PC-9 (cell line): ENCODE measurements at regions not wholly inside any gene's neighbourhood (a gene's known extent, or its start where the extent isn't known, plus 50 kb on each side); places are given as distances from the start of the nearest gene placed in this dataset.

ENCODE experiments used
- BruUV-seq: library from RNA; stranded (reverse); fragments of 400-500 nt; replicated peaks from 2 replicates; lab custom pipeline; 2021; lab: Mats Ljungman, UMichigan
- CTCF ChIA-PET: fragments of 300-600 bp; sonication (Branson Sonifier 250); formaldehyde crosslinking; loops from one replicate; lab custom pipeline; 2022; ENCODE audit warnings: antibody characterized with exemption; lab: Charles Lee
- POLR2A ChIA-PET: fragments of 300-600 bp; sonication (Branson Sonifier 250); formaldehyde crosslinking; loops from one replicate; lab custom pipeline; 2022; ENCODE audit warnings: antibody characterized with exemption; ENCODE audit not compliant: unreplicated experiment; lab: Charles Lee
- DNase-seq, 2 experiments: peaks; one replicate each; pipeline versions ENCODE4 v3.0.0 to v3.0.0-alpha.2; 2015 to 2022; ENCODE audit warnings: mixed read lengths in 1 of 2
- H2AFZ ChIP-seq: fragments of 200-600 bp; sonication (generic); 2 replicates; pipeline ENCODE4 v1.8.1; 2017; ENCODE audit warnings: antibody characterized with exemption
- H3F3A ChIP-seq: fragments of 200-600 bp; sonication (generic); 2 replicates; pipeline ENCODE4 v1.8.1; 2017; ENCODE audit warnings: antibody characterized with exemption, mild to moderate bottlenecking, low read depth; ENCODE audit not compliant: insufficient read depth
- H3K27ac ChIP-seq: fragments of 200-600 bp; sonication (generic); 2 replicates; pipeline ENCODE4 v1.6.1; 2016; ENCODE audit warnings: mixed run types
- H3K27me3 ChIP-seq: fragments of 200-600 bp; sonication (generic); 2 replicates; pipeline ENCODE4 v1.6.1; 2016; ENCODE audit warnings: low read depth, mixed run types; ENCODE audit not compliant: insufficient read depth
- H3K36me3 ChIP-seq: fragments of 200-600 bp; sonication (generic); 2 replicates; pipeline ENCODE4 v1.6.1; 2016; ENCODE audit warnings: low read depth, mixed run types
- H3K4me1 ChIP-seq: fragments of 200-600 bp; sonication (generic); replicated peaks from 2 replicates; pipeline ENCODE4 v1.6.1; 2016; ENCODE audit warnings: mixed run types; ENCODE audit not compliant: insufficient read depth
- H3K4me2 ChIP-seq: fragments of 200-600 bp; sonication (generic); 2 replicates; pipeline ENCODE4 v1.6.1; 2017; ENCODE audit warnings: mixed run types
- H3K4me3 ChIP-seq: fragments of 200-600 bp; sonication (generic); 2 replicates; pipeline ENCODE4 v1.6.1; 2016; ENCODE audit warnings: mixed run types
- H3K79me2 ChIP-seq: fragments of 200-600 bp; sonication (generic); 2 replicates; pipeline ENCODE4 v1.6.1; 2017; ENCODE audit warnings: low read depth, mixed run types
- H3K9me2 ChIP-seq: fragments of 200-600 bp; sonication (generic); 2 replicates; pipeline ENCODE4 v1.8.1; 2017; ENCODE audit warnings: mild to moderate bottlenecking; ENCODE audit not compliant: insufficient read depth
- H3K9me3 ChIP-seq: fragments of 200-600 bp; sonication (generic); 2 replicates; pipeline ENCODE4 v1.8.1; 2016; ENCODE audit warnings: low read depth; ENCODE audit not compliant: insufficient read depth
- H4K20me1 ChIP-seq: fragments of 200-600 bp; sonication (generic); 2 replicates; pipeline ENCODE4 v1.8.1; 2017; ENCODE audit not compliant: insufficient read depth
- CTCF ChIP-seq: fragments of 200-600 bp; sonication (generic); conservative IDR thresholded peaks from 2 replicates; pipeline ENCODE4 v1.6.1; 2017; ENCODE audit warnings: mixed run types, antibody characterized with exemption, mild to moderate bottlenecking, moderate library complexity
- EZH2 ChIP-seq: fragments of 200-600 bp; sonication (generic); IDR thresholded peaks from 2 replicates; pipeline ENCODE4 v1.8.0; 2017; ENCODE audit warnings: antibody characterized with exemption, low read depth
- intact Hi-C: fragments of 100-400 bp; cut with micrococcal nuclease; formaldehyde crosslinking; loops from one replicate; pipeline ENCODE4 v1.10.0; 2022; ENCODE audit not compliant: unreplicated experiment

- DNase-seq: no peak
- TF ChIP-seq CTCF (no peak), EZH2 (no peak)
- Histone ChIP-seq H3K27me3 (no peaks in the 10 kb centered on the region), H3K4me3 (no peak overlapping the region), H4K20me1 (no peaks in the 10 kb centered on the region), H3F3A (no peaks in the 10 kb centered on the region), H3K9me3 (no peaks in the 10 kb centered on the region), H3K79me2 (no peaks in the 10 kb centered on the region), H3K36me3 (no peaks in the 10 kb centered on the region), H2AFZ (no peak overlapping the region), H3K27ac (no peak overlapping the region), H3K4me1 (no peaks in the 10 kb centered on the region), H3K4me2 (no peak overlapping the region), H3K9me2 (no peaks in the 10 kb centered on the region)
- intact Hi-C loops: no loop called here
- POLR2A ChIA-PET: no interaction called here
- BruUV-seq: no TSS peak
- CTCF ChIA-PET: no interaction called here
Observed at GRCh38 chr1:30410153-30410851, 313.1 kb downstream of the MATN1 start.

GRCh38 chr1:30409476-30410152 lies 313.8 kb downstream of the MATN1 start:
- Histone ChIP-seq H3K79me2 (no peaks in the 10 kb centered on the region), H4K20me1 (no peaks in the 10 kb centered on the region), H3K27me3 (no peaks in the 10 kb centered on the region), H3K36me3 (no peaks in the 10 kb centered on the region), H3K4me1 (no peaks in the 10 kb centered on the region), H3K9me3 (no peaks in the 10 kb centered on the region), H2AFZ (no peak overlapping the region), H3K9me2 (no peaks in the 10 kb centered on the region), H3K4me3 (no peak overlapping the region), H3F3A (no peaks in the 10 kb centered on the region), H3K27ac (no peak overlapping the region), H3K4me2 (no peak overlapping the region)
- no peak for DNase-seq
- no TSS peak for BruUV-seq
- POLR2A ChIA-PET: no interaction called here
- TF ChIP-seq EZH2 (no peak), CTCF (no peak)
- intact Hi-C loops: no loop called here
- CTCF ChIA-PET: no interaction called here

- Histone ChIP-seq H3K79me2 (no peaks in the 10 kb centered on the region), H3K9me2 (no peaks in the 10 kb centered on the region), H3K9me3 (no peaks in the 10 kb centered on the region), H3K4me2 (no peak overlapping the region), H3K4me3 (no peak overlapping the region), H3K27ac (no peak overlapping the region), H4K20me1 (no peaks in the 10 kb centered on the region), H3K27me3 (no peaks in the 10 kb centered on the region), H3F3A (no peaks in the 10 kb centered on the region), H3K36me3 (no peaks in the 10 kb centered on the region), H2AFZ (no peak overlapping the region), H3K4me1 (no peaks in the 10 kb centered on the region)
- ChIA-PET CTCF (no interaction called here), POLR2A (no interaction called here)
- TF ChIP-seq CTCF (no peak), EZH2 (no peak)
- no TSS peak for BruUV-seq
- intact Hi-C loops: no loop called here
- no peak for DNase-seq
Observed at GRCh38 chr1:30407865-30408580, 315.4 kb downstream of the MATN1 start.
